GM12874 (cell line): ENCODE measurements at regions not wholly inside any gene's neighbourhood (a gene's known extent, or its start where the extent isn't known, plus 50 kb on each side); places are given as distances from the start of the nearest gene placed in this dataset.

Experiments used
- CTCF ChIP-seq: IDR thresholded peaks from 2 replicates; pipeline ENCODE4 v1.5.1; 2011; ENCODE audit warnings: low read depth, mild to moderate bottlenecking, control low read depth, low read length, moderate library complexity; ENCODE audit not compliant: insufficient read depth

GRCh38 chr7:131893631-131894340 is 337.4 kb upstream of the PODXL start:
- TF ChIP-seq CTCF, result no peak

- no peak for TF ChIP-seq CTCF
Observed at GRCh38 chr7:131890176-131890575, 333.7 kb upstream of the PODXL start.

GRCh38 chr7:131889572-131890150 is 333.2 kb upstream of the PODXL start:
- TF ChIP-seq CTCF, result no peak

GRCh38 chr7:131883769-131884168 is 327.3 kb upstream of the PODXL start:
- no peak for TF ChIP-seq CTCF

- no peak for TF ChIP-seq CTCF
Observed at GRCh38 chr7:131883196-131883595, 326.8 kb upstream of the PODXL start.

- TF ChIP-seq CTCF, result no peak
Observed at GRCh38 chr7:131882321-131882720, 325.9 kb upstream of the PODXL start.

GRCh38 chr7:131880078-131880477 is 323.6 kb upstream of the PODXL start:
- TF ChIP-seq CTCF, result no peak
